GM19324 (cell line): ENCODE measurements at regions not wholly inside any gene's neighbourhood (a gene's known extent, or its start where the extent isn't known, plus 50 kb on each side); places are given as distances from the start of the nearest gene placed in this dataset.

Experiments
- ATAC-seq: cut with Tn5 transposase; IDR thresholded peaks from one replicate; pipeline ENCODE4 v1.9.1; 2021; ENCODE audit warnings: mild to moderate bottlenecking, moderate library complexity; ENCODE audit not compliant: unreplicated experiment, low FRiP score

DNA sequence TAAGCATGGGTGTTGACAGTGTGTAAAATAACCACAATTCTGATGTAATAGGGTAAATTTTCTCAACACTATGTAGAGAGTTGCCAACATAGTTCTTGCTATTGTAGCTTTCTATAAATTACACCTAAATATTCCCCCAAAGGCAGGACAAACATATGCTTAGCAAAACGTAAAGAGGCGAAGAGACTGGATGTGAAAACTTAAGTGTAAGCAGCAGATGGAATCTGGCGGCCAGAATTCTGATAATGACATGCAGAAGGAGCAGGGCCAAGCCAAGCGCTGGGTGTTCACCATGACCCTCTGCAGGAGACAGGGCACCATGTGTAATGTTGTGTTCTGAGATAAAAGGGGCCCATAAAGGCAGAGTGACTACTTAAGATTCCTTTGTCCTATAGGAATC lies 105.2 kb upstream of the ZNF521 start:
- no peak for ATAC-seq

DNA sequence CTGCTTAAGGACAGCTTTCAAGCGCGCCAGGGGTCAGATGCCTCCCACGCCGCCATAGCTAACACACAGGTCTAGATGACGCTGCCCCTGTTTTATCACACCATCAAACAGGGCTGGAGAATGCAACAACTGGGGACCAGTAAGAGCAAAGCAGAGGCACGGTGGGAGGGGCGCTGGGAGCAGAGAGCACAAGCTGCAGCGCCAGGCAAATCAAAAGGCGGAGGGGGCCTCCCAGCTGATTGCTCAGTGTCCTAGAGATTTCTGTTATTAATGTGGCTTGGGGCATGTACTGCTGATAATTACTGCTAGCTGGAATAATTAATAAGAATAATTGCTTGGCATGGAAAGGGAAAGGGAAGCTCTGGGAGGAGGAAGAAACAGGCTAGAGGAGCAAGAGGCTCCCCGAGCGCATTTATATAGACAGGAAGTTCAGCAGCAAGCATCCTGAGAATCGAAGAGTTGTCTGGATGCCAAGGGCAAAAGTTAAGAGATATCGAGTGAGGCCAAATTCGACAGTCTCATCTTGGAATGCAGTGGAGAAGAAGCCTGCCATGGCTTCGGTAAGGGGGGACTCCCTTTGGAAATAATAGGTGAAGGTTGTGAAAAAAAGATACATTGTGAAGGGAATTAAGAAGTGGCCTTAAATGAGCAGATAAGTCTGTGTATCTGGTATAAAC lies 104.5 kb upstream of the ZNF521 start:
- ATAC-seq: no peak

DNA sequence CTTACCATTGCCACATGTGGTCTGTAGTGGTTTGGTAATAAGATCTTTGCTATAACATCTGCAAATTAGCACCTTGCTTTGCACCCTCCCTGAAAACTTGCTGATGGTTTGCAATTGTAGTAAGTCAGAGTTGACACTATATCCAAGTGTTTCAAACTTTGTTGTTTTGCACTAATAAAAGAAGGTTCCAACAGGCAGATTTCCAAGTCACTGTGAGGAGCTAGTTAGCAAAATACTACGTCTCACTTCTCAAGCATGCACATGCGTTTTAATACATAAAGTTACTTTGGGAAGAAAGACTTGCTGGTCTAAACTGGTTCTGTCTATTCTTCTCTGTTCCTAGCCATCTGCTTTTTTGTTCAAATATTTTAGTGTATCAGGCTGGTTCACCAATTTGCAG lies 103.7 kb upstream of the ZNF521 start:
- ATAC-seq: no peak

DNA sequence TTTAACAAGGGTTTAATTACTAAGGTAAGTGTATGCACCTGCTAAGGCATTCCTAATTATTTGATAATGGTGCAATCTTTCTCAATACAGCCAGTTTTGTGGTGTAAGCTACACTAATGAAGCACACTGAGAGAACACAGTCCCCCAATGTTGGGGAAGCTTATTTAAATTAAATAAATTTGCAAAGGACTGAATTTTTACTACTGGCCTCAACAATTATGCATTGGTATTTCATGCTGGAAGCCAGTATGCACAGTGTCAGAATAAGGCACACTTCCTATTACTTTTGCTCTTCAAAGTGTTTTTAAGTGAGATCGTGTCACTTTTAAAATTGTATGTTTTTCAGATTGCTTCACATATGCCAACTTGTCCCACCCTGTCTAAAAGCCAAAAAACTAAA lies 103.2 kb upstream of the ZNF521 start:
- ATAC-seq: no peak

DNA sequence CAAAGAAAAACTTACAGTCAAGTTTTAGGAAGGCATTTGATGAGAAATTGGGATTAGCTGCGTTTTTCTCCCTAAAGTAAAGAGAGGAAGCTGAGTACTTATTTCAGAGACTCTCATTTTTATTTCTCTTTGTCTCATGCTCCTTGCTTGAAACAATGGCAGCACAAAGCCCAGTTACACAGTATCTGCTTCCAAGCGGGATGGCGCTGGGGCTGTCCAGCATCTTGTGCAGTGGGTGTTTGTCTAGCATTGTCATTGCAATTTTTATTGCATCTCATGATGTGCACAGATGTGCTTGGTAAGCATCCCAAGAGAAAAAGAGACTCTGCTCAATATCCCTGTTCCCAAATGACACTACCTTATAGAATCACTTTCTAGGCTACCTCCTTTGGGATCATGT lies 102.8 kb upstream of the ZNF521 start:
- ATAC-seq: no peak

DNA sequence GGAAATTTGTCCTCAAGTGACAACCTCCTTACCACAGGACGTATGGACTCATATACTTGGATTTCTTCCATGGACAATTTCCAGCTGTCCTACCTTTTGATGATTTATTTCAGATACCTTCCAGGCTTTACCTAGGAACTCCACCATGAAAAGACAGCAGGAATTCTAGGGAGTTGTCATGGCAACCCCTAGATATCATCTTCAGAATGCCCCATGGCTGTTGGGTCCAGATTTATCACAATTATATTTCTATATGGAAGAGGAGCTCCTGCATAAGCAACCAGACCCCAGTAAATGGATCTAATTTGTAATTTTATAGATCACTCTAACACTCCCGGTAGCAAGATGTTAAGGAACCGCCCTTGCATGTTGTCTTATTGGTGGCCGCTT lies 102.3 kb upstream of the ZNF521 start:
- ATAC-seq: no peak

DNA sequence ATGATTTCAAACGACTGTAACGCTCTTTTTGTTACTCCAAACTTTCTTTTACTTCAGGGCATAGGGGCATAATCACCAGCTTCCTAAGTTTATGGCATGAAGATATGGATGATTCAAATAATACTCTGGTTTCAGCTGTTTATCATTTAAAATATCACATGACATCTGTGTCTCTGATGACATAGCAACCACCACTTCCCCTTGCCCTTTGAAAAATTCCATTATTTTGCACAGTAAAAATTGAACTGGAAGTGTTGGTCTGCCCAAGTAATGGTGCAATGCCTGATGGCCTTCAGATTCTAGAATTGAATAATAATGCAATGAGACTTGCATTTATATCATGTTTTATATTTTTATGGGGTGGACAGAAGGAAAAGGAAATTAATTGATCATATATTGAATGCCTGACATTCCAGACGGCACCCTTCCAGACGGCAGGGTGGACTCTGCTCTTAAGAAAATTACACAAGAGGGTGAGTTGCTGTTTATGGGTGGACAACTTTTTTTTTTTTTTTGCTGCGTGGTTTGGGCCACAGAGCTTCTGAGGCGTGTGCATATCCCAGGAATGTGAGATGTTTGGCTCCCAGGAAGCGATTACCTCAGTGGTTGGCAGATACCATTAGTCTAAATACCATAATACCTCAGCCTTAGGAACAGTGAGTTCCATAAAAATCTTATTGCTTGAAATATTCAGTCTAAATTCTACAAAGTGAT lies 101.7 kb upstream of the ZNF521 start:
- ATAC-seq: no peak

DNA sequence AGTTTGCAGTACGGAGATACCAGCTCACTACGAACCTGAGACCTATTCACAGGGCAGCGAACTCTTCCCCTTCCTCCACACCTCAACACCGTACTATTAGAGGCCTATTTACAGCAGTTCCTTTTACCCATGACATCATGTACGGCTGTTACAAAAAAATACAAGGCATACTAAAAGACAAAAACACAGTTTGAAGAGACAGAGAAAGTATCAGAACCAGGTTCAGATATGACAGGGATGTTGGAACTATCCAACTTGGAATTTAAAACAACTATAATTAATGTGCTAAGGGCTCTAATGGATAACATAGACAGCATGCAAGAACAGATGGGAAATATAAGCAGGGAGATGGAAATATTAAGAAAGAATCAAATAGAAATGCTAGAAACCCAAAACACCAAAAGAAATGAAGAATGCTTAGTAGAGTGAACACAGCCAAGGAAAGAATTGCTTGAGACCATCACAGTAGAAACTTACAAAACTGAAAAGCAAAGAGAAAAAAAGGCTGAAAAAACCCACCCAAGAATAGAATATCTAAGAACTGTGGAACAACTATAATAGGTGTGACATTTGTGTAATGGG lies 99.2 kb upstream of the ZNF521 start:
- ATAC-seq: no peak

DNA sequence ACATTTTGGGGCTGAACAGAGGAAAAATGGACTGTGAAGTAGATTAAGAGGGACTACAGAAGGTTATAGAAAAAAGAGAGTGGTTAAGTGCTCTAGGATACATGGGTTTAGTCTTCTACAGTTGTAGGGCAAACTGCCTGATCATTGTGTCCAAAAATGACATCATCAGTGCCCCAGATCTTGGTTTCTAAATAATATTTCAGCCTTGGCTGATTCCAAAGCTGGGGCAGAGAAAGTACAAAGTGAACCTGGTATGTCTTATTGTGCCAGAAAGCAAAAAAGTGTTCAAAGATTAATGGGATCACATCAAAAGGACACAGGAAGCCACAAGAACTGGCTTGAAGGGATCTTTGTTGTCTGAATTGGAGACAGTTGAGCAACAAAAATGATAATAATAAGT lies 97.1 kb upstream of the ZNF521 start:
- no peak for ATAC-seq

DNA sequence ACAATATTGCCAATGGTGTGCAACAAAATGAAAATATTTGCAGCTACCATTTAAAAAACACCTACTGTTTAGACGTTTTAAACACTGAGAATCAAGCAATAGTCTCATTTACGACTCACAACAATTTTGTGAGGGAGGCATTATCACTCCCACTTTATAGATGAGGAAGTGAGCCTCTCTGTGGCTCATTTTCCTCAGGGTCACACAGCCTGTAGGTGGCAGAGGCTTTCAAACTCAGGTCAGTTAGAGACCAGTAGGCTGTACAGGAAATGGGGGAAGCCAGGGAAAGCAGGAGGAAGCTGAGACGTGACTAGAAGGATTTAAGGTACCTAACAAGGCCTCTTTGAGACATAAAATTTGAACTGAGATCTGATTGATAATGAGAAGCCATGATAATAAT lies 95.0 kb upstream of the ZNF521 start:
- ATAC-seq: no peak

DNA sequence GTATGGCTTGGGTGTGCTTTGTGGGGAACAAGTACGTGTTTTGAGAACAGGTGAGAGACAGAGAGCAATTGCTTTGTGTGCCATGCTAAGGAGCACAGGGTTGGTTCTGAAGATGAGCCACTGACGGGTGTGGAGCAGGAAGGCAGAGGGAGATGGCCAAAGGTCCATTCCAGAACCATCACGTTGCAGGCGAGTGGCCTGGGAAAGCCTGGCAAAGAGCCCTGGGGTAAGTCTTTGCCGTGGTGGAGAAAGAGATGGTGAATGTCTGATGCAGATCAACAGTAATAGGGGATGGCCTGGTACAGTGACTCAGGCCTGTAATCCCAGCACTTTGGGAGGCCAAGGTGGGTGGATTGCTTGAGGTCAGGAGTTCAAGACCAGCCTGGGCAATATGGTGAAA lies 93.5 kb upstream of the ZNF521 start:
- no peak for ATAC-seq

DNA sequence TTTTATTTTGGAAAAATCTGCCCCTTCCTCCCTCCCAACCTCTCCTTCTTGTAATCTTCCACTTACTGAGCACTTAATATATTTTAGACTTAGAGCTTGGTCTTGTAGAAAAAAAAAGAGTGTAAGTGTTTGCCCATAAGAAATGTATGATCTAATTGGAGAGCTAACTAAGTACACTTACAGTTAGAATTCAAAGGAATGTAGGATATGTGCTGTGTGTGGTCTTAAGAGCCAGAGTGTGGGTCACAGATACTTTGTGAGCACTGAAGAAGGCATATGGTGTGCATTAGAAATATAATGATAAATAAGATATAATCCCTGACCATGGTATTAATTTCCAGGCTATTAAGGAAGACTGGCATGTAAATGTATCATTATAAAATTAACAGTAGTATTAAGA lies 91.8 kb upstream of the ZNF521 start:
- ATAC-seq: no peak

DNA sequence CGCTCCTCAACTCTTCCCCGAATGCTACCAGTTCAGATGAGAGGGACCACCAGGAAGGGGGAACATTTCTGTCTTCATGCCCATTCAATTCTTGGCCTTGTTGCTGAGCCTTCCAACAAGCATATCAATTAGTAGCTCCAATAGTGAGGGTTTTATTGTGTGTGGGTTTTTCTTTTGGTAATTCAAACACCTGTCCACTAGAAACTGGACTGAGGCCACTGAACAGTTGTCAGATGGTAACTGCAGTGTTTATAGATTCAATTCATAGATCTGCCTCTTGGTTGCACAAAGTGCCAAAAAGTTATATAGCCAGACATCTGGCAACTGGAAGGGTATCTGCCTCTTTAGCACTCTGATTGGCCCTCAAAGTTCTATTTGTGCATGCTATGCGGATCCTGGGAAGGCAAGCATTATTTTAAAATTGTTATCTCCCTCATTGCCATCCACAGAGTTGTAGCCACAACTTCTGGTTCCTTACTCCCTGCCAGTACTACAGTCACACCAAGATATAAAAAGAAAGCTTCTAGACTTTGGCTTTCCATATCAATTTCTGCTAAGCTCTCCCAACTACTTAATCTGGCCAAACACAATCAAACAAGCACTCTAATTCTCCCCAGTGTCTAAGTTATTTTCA lies 83.3 kb upstream of the ZNF521 start:
- ATAC-seq: no peak

DNA sequence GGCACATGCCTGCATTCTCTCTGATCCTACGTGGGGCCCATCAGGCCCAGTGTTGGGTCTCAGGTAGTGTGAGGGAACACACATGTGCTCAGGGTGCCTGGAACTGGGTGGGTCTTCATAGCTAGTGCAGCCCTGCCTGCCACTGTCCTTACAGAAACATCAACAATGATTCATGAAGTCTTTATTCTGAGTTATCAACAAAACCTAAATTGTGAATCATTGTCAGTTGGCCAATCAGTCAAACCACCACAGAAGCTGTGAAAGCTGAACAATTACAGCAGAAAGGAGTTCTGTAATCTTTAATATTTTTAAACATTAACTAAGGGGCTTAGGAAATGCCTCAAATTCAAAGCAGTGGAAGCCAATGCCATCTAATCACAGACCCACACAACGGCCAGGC lies 82.8 kb upstream of the ZNF521 start:
- no peak for ATAC-seq

DNA sequence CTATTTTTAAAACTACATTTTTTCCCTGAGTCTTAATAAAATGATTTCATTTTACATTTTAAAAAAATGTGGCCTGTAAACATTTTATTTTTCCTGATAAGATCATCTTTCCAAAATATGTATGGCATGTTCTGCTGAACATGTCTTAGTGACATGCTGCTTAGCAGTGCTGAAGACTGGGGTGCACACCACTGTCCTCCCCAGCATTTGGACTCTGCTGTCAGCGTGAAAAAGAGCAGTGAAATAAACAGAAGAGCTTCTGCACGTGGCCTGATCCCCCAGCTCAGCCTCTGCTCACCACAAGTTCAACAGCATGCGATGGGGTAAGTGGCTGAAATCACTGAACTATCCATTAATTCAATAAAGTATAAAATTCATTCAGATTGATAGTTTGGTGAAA lies 81.6 kb upstream of the ZNF521 start:
- no peak for ATAC-seq

DNA sequence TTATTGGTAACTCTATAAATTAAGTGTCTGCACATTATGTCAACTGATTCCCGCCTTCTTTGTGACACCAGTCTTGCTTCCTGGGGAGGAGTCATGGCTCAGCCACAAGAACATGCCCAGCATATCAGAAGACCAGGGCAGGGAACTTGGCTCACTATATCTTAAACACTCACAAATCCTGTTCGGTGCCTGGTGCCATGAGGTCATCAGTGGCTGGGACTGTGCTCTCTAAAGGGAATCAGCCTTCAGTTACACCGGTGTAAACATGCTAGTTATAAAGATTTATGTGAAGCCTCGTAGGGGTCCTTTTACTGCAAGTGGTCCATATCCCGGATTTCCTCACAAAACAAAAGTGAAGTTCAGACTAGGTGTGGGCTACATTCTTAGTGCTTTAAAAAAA lies 73.1 kb upstream of the ZNF521 start:
- ATAC-seq: no peak

DNA sequence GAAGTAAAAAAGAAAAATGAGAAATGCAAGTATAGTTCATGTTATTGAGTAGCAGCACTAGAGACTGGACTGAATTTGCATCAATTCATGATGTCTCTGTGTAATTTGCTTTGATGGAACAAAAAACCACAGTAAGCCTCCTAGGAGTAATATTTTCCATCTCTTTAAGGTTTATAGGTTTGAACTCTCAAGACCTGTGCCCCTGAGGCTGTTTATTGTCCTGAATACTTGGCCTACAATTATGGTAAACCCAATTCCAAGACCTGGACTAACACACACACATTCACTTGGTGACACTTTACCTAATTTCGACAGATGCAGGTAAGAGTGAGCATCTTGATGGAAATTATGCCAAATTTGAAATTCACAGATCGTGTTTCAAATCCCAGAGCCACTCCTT lies 71.8 kb upstream of the ZNF521 start:
- no peak for ATAC-seq

DNA sequence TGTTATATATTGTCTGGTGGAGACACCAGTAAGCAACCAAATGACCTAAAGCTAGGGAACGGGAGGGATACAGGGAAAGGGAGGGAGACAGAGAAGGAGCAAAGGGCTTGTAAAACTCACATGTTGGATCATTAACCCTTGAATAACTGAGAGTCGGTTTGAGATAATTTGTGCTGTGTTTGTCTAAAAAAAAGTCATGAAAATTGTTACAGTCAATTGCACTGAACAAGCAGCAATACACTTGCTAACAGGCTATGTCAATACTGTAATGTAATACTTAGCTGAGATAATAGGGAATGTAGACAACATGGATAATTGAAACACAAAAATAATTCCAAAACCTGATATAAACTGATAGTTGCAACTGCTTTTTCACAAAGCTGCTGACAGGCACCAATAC lies 71.3 kb upstream of the ZNF521 start:
- ATAC-seq: no peak

DNA sequence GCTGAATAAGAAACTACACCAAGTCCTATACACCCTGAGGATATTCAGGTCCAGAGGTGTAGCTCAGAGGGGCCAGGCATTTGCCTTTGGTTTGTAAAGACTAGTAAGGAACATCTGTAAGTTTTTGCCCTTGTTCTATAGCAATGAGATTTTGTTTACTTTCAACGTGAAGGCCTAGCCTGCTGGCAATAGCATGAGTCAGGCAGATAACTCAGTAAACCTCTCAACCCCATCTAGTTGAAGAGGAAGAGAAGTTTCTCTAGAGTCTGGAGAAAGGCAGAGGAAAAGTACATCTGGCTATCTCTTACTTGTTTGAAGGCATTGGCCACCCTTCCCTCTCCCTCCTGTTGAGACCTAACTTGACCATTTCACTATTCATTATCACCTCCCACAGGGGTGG lies 70.3 kb upstream of the ZNF521 start:
- ATAC-seq: no peak

DNA sequence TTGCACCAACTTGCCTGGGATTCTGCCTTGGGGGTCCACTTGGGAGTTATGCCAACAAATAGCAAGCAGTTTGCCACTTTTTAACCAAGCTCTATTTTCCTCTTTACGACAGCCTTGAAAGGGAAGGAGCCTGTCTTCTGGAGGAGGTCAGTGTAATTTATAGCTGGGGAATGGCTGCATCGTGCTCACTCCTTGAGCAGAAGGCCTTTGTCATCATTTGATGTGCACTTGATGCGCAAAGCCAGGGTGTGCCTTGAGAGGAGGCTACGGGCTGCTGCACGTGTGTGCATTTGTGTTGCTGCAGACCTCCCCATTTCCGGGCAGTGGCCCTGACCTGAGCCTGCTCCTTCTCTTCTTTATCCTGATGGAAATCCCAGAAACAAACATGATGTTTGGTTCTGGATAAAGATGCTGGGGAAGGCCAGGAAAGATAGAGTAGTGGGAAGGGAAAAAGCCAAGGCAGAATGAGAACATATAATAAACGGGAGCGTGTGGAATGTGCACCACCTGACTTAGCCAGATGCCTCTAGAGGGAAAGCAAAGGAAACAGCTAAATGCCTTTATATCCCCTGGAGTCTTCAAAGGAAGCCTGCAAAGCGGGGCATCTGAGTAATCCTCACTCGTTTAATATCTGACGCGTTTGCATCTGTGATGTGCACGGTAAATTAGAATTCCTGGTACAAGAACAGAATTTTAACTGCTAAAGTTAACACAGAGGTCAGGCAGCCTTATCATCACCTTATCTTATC lies 68.3 kb upstream of the ZNF521 start:
- ATAC-seq: no peak

DNA sequence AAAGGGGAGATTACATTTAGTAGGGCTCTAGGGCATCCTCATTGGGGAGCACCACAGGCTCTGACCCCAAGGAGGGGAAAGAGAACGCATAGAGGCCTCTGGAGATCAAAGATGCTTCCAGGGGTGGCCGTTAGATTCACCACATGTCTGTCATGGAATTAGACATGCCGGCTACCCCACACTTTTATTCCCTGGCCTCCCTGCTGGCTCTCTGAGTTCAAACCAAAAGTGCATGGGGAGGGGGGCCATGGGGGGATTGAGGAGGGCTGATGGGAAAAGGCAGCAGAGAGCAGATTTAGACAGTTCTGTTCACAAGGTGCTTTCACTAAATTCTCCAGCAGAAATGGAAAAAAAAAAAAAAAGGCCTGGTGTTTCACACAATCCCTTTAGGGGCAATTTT lies 64.4 kb upstream of the ZNF521 start:
- no peak for ATAC-seq
